Endodermal cell (in vitro differentiated cells): ENCODE measurements at regions not wholly inside any gene's neighbourhood (a gene's known extent, or its start where the extent isn't known, plus 50 kb on each side); places are given as distances from the start of the nearest gene placed in this dataset.
A peak's percentile ranks its signal among the peaks of the same experiment; 100 is the strongest.

ENCODE experiments used
- DNase-seq: peaks from one replicate; pipeline ENCODE4 v3.0.0-alpha.2; 2017
- H3K27ac ChIP-seq: 2 replicates; pipeline ENCODE4 v1.5.1; 2013; ENCODE audit warnings: mild to moderate bottlenecking, low read depth, low read length, moderate library complexity
- H3K27me3 ChIP-seq: 2 replicates; pipeline ENCODE4 v1.6.1; 2013; ENCODE audit warnings: mild to moderate bottlenecking, low read length, moderate library complexity; ENCODE audit not compliant: insufficient read depth, control insufficient read depth, poor library complexity, severe bottlenecking
- H3K36me3 ChIP-seq: 2 replicates; pipeline ENCODE4 v1.7.0; 2013; ENCODE audit warnings: mild to moderate bottlenecking, low read length, moderate library complexity; ENCODE audit not compliant: control insufficient read depth, insufficient read depth
- H3K4me1 ChIP-seq: one replicate; pipeline ENCODE4 v1.7.0; 2013; ENCODE audit warnings: low read length; ENCODE audit not compliant: control insufficient read depth, insufficient read depth
- H3K4me3 ChIP-seq: 2 replicates; pipeline ENCODE4 v1.5.1; 2013; ENCODE audit warnings: mild to moderate bottlenecking, low read length, moderate library complexity
- H3K9ac ChIP-seq: 2 replicates; pipeline ENCODE4 v1.6.1; 2013; ENCODE audit warnings: mild to moderate bottlenecking, low read length, moderate library complexity; ENCODE audit not compliant: poor library complexity, severe bottlenecking; ENCODE audit errors: extremely low read depth
- H3K9me3 ChIP-seq: 2 replicates; pipeline ENCODE4 v1.6.1; 2013; ENCODE audit warnings: mild to moderate bottlenecking, low read length, moderate library complexity; ENCODE audit not compliant: control insufficient read depth
- H3K27ac Mint-ChIP-seq: 2 replicates; pipeline ENCODE4 v1.8.0; 2020; ENCODE audit warnings: mixed read lengths
- H3K27me3 Mint-ChIP-seq: 2 replicates; pipeline ENCODE4 v1.8.0; 2021; ENCODE audit warnings: mild to moderate bottlenecking, mixed read lengths; ENCODE audit not compliant: insufficient read depth
- H3K36me3 Mint-ChIP-seq: 2 replicates; pipeline ENCODE4 v1.8.0; 2020; ENCODE audit warnings: low read depth, mixed read lengths
- H3K4me1 Mint-ChIP-seq: 2 replicates; pipeline ENCODE4 v1.8.0; 2020; ENCODE audit warnings: mixed read lengths
- H3K4me3 Mint-ChIP-seq: 2 replicates; pipeline ENCODE4 v1.8.0; 2020; ENCODE audit warnings: mild to moderate bottlenecking, moderate library complexity, mixed read lengths
- H3K9me3 Mint-ChIP-seq: 2 replicates; pipeline ENCODE4 v1.8.0; 2020; ENCODE audit warnings: mild to moderate bottlenecking, mixed read lengths
- WGBS, 2 experiments: methylation state at CpG; one replicate each; pipeline versions ENCODE4 v1.1.5 to v1.1.7; 2013; ENCODE audit warnings: missing lambda C conversion rate in 2 of 2, mixed read lengths in 1 of 2; ENCODE audit not compliant: insufficient coverage in 1 of 2, insufficient read length in 1 of 2; 5-methylcytosine and 5-hydroxymethylcytosine counted together
- TF ChIP-seq, protein P1 (sequence below): fragments of 200-600 bp; sonication (generic); conservative IDR thresholded peaks from 2 replicates; pipeline ENCODE4 v1.5.0; 2021; ENCODE audit warnings: antibody characterized with exemption, mild to moderate bottlenecking

DNA sequence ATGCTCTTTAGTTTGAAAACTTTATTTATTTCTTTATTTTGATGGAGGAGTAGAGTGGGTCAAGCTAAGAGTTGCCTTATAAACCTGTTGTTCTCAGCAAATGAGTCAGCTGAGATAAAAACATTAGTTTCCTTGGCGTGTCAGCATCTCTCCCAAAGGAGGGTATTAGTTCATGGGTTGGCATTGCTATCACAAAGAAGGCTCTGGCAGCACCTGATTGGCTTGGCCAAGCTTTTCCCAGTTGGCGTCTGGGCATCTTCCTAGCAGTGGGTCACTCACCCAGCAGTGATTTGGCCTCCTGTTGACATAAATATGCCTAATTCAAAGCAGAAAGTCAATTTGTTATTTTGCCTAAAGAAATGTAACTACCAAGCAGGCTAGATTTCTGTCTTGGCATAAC lies 200.7 kb upstream of the TNP1 start:
- TF ChIP-seq, protein P1, sequence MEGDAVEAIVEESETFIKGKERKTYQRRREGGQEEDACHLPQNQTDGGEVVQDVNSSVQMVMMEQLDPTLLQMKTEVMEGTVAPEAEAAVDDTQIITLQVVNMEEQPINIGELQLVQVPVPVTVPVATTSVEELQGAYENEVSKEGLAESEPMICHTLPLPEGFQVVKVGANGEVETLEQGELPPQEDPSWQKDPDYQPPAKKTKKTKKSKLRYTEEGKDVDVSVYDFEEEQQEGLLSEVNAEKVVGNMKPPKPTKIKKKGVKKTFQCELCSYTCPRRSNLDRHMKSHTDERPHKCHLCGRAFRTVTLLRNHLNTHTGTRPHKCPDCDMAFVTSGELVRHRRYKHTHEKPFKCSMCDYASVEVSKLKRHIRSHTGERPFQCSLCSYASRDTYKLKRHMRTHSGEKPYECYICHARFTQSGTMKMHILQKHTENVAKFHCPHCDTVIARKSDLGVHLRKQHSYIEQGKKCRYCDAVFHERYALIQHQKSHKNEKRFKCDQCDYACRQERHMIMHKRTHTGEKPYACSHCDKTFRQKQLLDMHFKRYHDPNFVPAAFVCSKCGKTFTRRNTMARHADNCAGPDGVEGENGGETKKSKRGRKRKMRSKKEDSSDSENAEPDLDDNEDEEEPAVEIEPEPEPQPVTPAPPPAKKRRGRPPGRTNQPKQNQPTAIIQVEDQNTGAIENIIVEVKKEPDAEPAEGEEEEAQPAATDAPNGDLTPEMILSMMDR = no peak
- H3K4me3 Mint-ChIP-seq = no peak overlapping the region
- H3K36me3 Mint-ChIP-seq = no peaks in the 10 kb centered on the region
- Histone ChIP-seq H3K4me3 (no peak overlapping the region), H3K4me1 (peaks cover under 1% of the 10 kb centered on the region), H3K9ac (no peak overlapping the region), H3K27ac (no peak overlapping the region), H3K27me3 (no peaks in the 10 kb centered on the region), H3K36me3 (no peaks in the 10 kb centered on the region), H3K9me3 (no peaks in the 10 kb centered on the region)
- H3K4me1 Mint-ChIP-seq = peaks cover 7% of the 10 kb centered on the region
- 90 to 92% methylated on average over 2 of the region's 2 CpGs for WGBS, 2 experiments
- no peak for DNase-seq
- H3K9me3 Mint-ChIP-seq = no peaks in the 10 kb centered on the region
- H3K27me3 Mint-ChIP-seq = peaks cover 7% of the 10 kb centered on the region
- H3K27ac Mint-ChIP-seq = no peak overlapping the region

DNA sequence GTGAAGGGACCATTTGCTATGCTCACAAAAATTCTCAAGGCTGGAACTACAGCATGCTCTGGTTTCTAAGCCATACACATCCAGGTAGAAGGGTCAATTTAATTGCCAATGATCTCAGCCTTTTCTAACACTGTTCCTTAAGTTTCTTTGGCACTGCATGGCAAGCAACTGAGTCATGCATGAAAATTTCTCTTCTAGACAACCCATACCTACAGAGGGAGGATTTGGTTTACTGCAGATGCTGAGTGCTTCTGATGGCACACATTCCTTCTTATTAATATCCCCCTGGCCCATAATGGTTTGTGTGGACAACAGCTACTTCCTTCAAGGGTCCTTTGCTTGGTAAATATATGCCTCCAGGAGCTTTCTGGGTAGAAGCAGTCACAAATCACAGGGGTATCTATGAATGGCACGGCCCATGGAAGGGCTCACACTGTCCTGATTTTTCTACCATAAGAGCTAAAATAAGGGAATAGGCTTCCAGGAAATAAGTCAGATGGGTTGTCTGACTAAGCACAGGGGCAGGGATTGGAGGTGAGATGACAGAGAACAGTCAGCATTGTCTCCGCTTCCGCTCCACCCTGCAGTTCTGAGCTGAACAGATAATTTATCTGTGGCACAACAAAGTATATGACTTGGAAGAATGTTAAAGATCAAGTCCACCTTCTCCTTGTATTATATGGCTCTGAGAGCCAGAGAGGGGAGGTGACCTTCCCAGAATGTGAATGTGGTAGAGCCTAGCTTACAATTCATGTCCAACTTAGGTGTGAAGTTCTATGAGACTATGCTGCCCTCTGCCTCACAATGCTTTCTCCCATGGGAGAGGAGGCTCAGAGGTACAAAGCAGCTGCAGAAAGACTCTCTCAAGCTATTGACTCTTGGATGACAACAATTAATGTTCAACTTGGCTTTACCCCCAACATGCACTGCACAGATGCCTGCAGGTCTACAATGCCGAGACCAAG lies 199.2 kb upstream of the TNP1 start:
- no peak overlapping the region for H3K4me3 ChIP-seq
- Mint-ChIP-seq H3K27me3 (peaks cover 7% of the 10 kb centered on the region), H3K36me3 (no peaks in the 10 kb centered on the region), H3K9me3 (no peaks in the 10 kb centered on the region), H3K4me1 (peaks cover 8% of the 10 kb centered on the region), H3K27ac (no peak overlapping the region), H3K4me3 (no peak overlapping the region)
- H3K36me3 ChIP-seq = no peaks in the 10 kb centered on the region
- TF ChIP-seq, protein P1 = peak; percentile 18
- WGBS, 2 experiments = 94 to 96% methylated on average over 3 to 4 of the region's 4 CpGs
- H3K4me1 ChIP-seq = peaks cover 7% of the 10 kb centered on the region
- no peaks in the 10 kb centered on the region for H3K9me3 ChIP-seq
- no peak overlapping the region for H3K27ac ChIP-seq
- no peak for DNase-seq
- H3K9ac ChIP-seq = no peak overlapping the region
- H3K27me3 ChIP-seq = no peaks in the 10 kb centered on the region

DNA sequence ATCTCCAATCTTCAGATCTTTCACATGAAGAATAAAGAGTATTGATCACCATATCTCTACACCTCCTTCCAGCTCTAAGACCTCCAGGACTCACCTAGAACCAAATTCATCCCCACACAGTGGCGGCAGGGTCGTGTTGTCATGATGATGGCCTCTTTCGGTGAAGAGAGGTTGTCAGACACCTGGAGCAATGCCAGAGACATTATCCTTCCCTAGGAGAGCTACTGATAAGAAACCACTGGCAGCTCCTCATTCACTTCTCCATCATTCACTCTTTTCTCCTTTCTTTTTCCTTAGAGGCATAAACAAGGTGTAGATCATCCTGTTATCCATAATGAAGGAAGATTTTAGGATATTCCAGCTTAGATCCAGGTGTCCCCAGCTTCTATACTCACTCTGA lies 197.9 kb upstream of the TNP1 start:
- Mint-ChIP-seq H3K27me3 (peaks cover 5% of the 10 kb centered on the region), H3K4me3 (no peak overlapping the region), H3K4me1 (peaks cover 8% of the 10 kb centered on the region), H3K36me3 (no peaks in the 10 kb centered on the region), H3K27ac (no peak overlapping the region), H3K9me3 (no peaks in the 10 kb centered on the region)
- Histone ChIP-seq H3K9me3 (no peaks in the 10 kb centered on the region), H3K36me3 (no peaks in the 10 kb centered on the region), H3K27ac (no peak overlapping the region), H3K4me3 (no peak overlapping the region), H3K27me3 (no peaks in the 10 kb centered on the region), H3K4me1 (peaks cover 7% of the 10 kb centered on the region), H3K9ac (no peak overlapping the region)
- TF ChIP-seq, protein P1 = no peak
- DNase-seq = no peak
- WGBS, 2 experiments = 92% methylated on average over 3 of the region's 3 CpGs; no CpG with 5 or more reads in 1 of the 2 experiments
